ENCODE measurements at regions not wholly inside any gene's neighbourhood (a gene's known extent, or its start where the extent isn't known, plus 50 kb on each side); places are given as distances from the start of the nearest gene placed in this dataset.

DNA sequence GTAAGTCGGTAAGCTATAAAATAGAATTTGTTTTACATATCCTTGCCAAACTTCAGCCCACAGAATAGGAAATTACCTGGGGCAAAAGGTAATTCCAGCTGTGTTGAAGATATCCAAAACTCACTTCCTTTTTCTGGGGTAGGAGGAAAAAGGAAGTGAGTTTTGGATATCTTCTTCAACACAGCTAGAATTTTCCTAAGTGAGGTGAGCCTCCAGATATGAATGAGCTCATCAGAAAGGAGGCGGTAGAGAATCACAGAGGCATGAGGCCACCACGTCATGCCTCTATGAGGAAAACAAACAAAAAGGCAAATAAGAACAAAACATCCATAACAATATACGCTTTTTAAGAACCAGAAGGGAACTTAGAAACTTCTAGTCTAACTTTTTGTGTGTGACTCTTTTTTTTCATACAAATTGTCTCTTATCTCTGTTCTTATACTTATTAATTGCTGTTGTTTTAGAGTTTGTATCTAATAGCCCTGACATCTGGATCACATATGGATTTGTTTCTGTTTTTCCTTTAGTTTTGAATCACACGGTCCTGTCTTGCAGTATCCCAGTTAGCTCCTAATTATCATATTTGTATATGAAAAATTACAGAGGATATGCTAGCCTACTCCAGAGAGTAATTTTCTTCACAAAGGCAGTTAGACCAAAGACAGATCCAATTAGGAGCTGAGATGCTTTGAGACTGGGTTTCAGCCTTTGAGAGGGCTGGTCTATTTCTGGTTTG, 104.5 kb downstream of the RBM43 start:
- TF ChIP-seq SIN3A (IDR thresholded peaks at IDR 0.05; ENCODE audit: borderline replicate concordance, insufficient read depth, low read length) = no peak
- TF ChIP-seq, protein P1, sequence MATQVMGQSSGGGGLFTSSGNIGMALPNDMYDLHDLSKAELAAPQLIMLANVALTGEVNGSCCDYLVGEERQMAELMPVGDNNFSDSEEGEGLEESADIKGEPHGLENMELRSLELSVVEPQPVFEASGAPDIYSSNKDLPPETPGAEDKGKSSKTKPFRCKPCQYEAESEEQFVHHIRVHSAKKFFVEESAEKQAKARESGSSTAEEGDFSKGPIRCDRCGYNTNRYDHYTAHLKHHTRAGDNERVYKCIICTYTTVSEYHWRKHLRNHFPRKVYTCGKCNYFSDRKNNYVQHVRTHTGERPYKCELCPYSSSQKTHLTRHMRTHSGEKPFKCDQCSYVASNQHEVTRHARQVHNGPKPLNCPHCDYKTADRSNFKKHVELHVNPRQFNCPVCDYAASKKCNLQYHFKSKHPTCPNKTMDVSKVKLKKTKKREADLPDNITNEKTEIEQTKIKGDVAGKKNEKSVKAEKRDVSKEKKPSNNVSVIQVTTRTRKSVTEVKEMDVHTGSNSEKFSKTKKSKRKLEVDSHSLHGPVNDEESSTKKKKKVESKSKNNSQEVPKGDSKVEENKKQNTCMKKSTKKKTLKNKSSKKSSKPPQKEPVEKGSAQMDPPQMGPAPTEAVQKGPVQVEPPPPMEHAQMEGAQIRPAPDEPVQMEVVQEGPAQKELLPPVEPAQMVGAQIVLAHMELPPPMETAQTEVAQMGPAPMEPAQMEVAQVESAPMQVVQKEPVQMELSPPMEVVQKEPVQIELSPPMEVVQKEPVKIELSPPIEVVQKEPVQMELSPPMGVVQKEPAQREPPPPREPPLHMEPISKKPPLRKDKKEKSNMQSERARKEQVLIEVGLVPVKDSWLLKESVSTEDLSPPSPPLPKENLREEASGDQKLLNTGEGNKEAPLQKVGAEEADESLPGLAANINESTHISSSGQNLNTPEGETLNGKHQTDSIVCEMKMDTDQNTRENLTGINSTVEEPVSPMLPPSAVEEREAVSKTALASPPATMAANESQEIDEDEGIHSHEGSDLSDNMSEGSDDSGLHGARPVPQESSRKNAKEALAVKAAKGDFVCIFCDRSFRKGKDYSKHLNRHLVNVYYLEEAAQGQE (IDR thresholded peaks at IDR 0.05; ENCODE audit: insufficient read depth in 1 of 2, low read depth in 2 of 2, low read length in 2 of 2) = no peak
- no peak for TF ChIP-seq FOXP2 (optimal IDR thresholded peaks at IDR 0.05; ENCODE audit: borderline replicate concordance, extremely low read depth, extremely low read length, insufficient read depth)
- no peak for TF ChIP-seq TAF1 (IDR thresholded peaks at IDR 0.05; ENCODE audit: borderline replicate concordance, insufficient read depth, low read length)
- no peak for TF ChIP-seq POLR2AphosphoS5 (IDR thresholded peaks at IDR 0.05; ENCODE audit: low read depth, low read length)

DNA sequence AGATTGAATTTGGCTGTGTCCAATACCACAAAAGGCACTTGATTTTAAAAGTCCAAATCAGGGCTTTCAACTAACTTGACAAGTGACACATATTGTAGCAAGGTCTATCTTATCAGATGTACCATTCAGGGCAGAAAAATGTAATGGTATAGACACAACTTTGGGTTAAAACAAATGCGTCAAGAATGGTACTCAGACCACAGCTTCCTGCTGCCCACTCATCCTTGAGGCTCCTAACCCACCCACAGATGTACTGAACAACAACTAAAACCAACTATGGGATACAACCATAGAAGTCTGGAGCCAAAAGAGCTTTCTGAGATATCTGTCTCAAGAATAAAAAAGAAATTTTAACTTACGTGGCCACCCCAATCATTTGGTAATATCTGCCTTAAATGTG, 105.2 kb downstream of the RBM43 start:
- no peak for TF ChIP-seq POLR2AphosphoS5 (IDR thresholded peaks at IDR 0.05; ENCODE audit: low read depth, low read length)
- TF ChIP-seq TAF1 (IDR thresholded peaks at IDR 0.05; ENCODE audit: borderline replicate concordance, insufficient read depth, low read length) = no peak
- no peak for TF ChIP-seq SIN3A (IDR thresholded peaks at IDR 0.05; ENCODE audit: borderline replicate concordance, insufficient read depth, low read length)
- TF ChIP-seq FOXP2 (optimal IDR thresholded peaks at IDR 0.05; ENCODE audit: borderline replicate concordance, extremely low read depth, extremely low read length, insufficient read depth) = no peak

DNA sequence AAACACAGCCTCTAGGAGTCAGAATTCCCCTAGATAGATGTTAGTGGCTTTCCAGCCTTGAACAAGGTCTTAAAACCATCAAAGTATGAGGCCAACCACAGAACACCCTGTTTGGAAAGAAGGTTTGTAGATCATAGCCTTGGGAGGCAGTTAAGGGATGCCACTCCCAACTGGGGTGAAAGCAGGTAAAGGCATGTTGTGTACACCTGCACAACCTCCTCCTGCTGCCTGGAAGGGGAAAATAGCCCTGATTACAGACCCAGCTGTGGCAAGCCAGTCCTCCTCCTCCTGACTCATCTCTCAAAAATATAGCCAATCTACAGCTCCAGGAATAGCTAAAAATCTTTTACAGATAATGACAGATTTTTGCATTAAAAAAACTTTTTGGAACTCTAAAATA, 108.1 kb downstream of the RBM43 start:
- TF ChIP-seq TAF1 (IDR thresholded peaks at IDR 0.05; ENCODE audit: borderline replicate concordance, insufficient read depth, low read length) (no peak), FOXP2 (optimal IDR thresholded peaks at IDR 0.05; ENCODE audit: borderline replicate concordance, extremely low read depth, extremely low read length, insufficient read depth) (no peak), SIN3A (IDR thresholded peaks at IDR 0.05; ENCODE audit: borderline replicate concordance, insufficient read depth, low read length) (no peak), POLR2AphosphoS5 (IDR thresholded peaks at IDR 0.05; ENCODE audit: low read depth, low read length) (no peak)
- TF ChIP-seq, protein P1 (IDR thresholded peaks at IDR 0.05; ENCODE audit: insufficient read depth in 1 of 2, low read depth in 2 of 2, low read length in 2 of 2) = no peak

DNA sequence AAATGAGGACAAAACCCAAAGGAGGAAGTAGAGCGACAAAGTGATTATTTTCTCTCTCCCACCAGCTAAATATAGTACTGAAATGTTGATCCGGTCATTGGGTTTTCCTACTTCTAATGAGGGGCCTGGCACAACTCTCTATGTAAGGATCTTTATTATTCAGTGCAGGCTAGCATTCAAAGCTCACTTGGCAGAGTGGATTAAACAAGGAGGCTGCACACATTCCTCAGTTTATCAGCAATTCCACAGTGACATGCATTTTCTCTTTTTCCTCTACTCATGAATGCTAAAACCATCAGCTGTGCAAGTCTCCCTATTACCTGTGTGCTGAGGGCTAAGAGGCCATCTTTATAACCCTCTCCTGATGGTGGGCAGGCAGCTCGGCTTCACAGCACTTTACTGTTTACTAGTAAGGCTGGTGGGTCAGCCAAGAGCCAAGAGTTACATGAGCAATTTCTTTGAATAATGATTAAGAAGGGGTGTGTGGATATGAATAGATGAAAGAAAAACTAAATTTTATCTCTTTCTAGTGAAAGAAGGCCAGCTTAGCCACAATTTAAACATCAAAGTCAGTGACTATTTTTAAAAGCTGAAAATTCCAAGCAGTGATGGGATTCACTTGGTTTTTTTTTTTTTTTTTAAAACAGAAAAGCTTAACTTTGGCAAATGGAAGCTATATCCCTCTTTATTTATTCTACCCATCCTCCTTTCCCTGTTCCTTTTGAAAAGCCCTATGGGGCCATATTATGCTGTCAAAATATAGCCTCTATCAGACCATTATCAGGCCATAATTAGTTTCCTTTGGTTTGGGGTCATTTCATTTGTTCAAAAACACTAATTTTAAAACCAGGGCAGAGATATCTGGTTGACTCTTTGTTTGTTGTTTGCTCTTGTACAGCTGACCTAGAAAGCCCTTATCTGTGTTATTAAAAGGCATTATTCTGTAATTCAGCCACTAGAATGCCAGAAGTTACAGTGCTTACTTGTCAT, 111.0 kb downstream of the RBM43 start:
- TF ChIP-seq, protein P1 (IDR thresholded peaks at IDR 0.05; ENCODE audit: insufficient read depth in 1 of 2, low read depth in 2 of 2, low read length in 2 of 2) = no peak
- no peak for TF ChIP-seq SIN3A (IDR thresholded peaks at IDR 0.05; ENCODE audit: borderline replicate concordance, insufficient read depth, low read length)
- no peak for TF ChIP-seq TAF1 (IDR thresholded peaks at IDR 0.05; ENCODE audit: borderline replicate concordance, insufficient read depth, low read length)

DNA sequence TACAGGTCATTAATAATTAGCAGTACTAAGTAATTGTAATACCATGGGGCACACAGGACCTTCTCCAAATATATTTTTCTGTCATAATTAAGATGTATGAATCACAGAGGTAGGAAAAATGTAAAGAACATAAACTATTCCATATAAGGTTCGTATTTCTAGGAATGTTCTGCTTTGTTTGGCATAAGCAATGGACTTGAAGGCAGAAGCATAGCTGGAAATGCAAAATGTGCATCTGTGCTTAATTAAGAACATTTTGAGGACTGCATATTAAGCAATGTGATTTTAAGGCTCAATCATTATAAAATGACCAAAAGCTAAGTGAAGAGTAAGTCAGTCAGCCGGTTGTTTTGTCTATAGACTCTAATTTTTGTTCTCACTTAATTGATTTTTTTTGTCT, 123.2 kb downstream of the RBM43 start:
- TF ChIP-seq POLR2AphosphoS5 (IDR thresholded peaks at IDR 0.05; ENCODE audit: low read depth, low read length) = no peak
- TF ChIP-seq FOXP2 (optimal IDR thresholded peaks at IDR 0.05; ENCODE audit: borderline replicate concordance, extremely low read depth, extremely low read length, insufficient read depth) = no peak
- no peak for TF ChIP-seq TAF1 (IDR thresholded peaks at IDR 0.05; ENCODE audit: borderline replicate concordance, insufficient read depth, low read length)
- TF ChIP-seq, protein P1 (IDR thresholded peaks at IDR 0.05; ENCODE audit: insufficient read depth in 1 of 2, low read depth in 2 of 2, low read length in 2 of 2) = no peak
- no peak for TF ChIP-seq SIN3A (IDR thresholded peaks at IDR 0.05; ENCODE audit: borderline replicate concordance, insufficient read depth, low read length)

All from PFSK-1 (cell line).